SU-DHL-6 (cell line): ENCODE measurements at regions not wholly inside any gene's neighbourhood (a gene's known extent, or its start where the extent isn't known, plus 50 kb on each side); places are given as distances from the start of the nearest gene placed in this dataset.

Experiments used
- H2AFZ ChIP-seq: fragments of 200-600 bp; sonication (generic); 2 replicates; pipeline ENCODE4 v1.6.1; 2014; ENCODE audit warnings: low read depth, mild to moderate bottlenecking, moderate library complexity, mixed read lengths, antibody characterized with exemption, low read length; ENCODE audit not compliant: severe bottlenecking
- H3F3A ChIP-seq: fragments of 200-600 bp; shearing (Covaris generic); 2 replicates; pipeline ENCODE4 v1.6.0; 2016; ENCODE audit warnings: antibody characterized with exemption, mild to moderate bottlenecking; ENCODE audit not compliant: insufficient read depth
- H3K27ac ChIP-seq: fragments of 200-600 bp; sonication (generic); 2 replicates; pipeline ENCODE4 v1.5.1; 2016; ENCODE audit warnings: low read depth, mild to moderate bottlenecking, low read length, moderate library complexity, mixed read lengths
- H3K27me3 ChIP-seq: fragments of 200-600 bp; sonication (generic), shearing (Covaris generic); 2 replicates; pipeline ENCODE4 v1.6.0; 2014; ENCODE audit warnings: mild to moderate bottlenecking, low read length
- H3K36me3 ChIP-seq: fragments of 200-600 bp; sonication (generic); 2 replicates; pipeline ENCODE4 v1.6.1; 2014; ENCODE audit warnings: mild to moderate bottlenecking, low read length, mixed read lengths
- H3K4me2 ChIP-seq: fragments of 300-600, 200-600 bp; shearing (Covaris generic), sonication (generic); 2 replicates; pipeline ENCODE4 v1.6.0; 2014; ENCODE audit warnings: low read length, low read depth, mild to moderate bottlenecking; ENCODE audit not compliant: poor library complexity, severe bottlenecking
- H3K4me3 ChIP-seq: fragments of 200-600 bp; sonication (generic); 2 replicates; pipeline ENCODE4 v1.5.1; 2014; ENCODE audit warnings: antibody characterized with exemption, low read length, mild to moderate bottlenecking, mixed read lengths; ENCODE audit not compliant: insufficient read depth, poor library complexity, severe bottlenecking
- H3K79me2 ChIP-seq: fragments of 200-600 bp; sonication (generic); 2 replicates; pipeline ENCODE4 v1.6.1; 2014; ENCODE audit warnings: mild to moderate bottlenecking, low read length, moderate library complexity; ENCODE audit not compliant: insufficient read depth
- H3K9ac ChIP-seq: fragments of 200-600 bp; sonication (generic); 2 replicates; pipeline ENCODE4 v1.7.0; 2014; ENCODE audit warnings: mild to moderate bottlenecking, low read length
- H3K9me2 ChIP-seq: fragments of 200-600 bp; sonication (generic); replicated peaks from 2 replicates; pipeline ENCODE4 v1.6.1; 2014; ENCODE audit warnings: low read length; ENCODE audit not compliant: insufficient read depth
- H3K9me3 ChIP-seq: fragments of 200-600 bp; sonication (generic); 2 replicates; pipeline ENCODE4 v1.6.1; 2014; ENCODE audit warnings: low read length, mixed read lengths; ENCODE audit not compliant: insufficient read depth
- H4K20me1 ChIP-seq: fragments of 200-600 bp; sonication (generic); 2 replicates; pipeline ENCODE4 v1.6.1; 2014; ENCODE audit warnings: low read depth, mild to moderate bottlenecking, antibody characterized with exemption, low read length, moderate library complexity, mixed read lengths
- CTCF ChIP-seq: fragments of 200-600 bp; sonication (generic); IDR thresholded peaks from one replicate; pipeline ENCODE4 v1.5.1; 2017; ENCODE audit warnings: antibody characterized with exemption, mild to moderate bottlenecking, low read length, moderate library complexity; ENCODE audit not compliant: insufficient read depth, poor library complexity, severe bottlenecking
- EZH2phosphoT487 ChIP-seq: fragments of 200-600 bp; sonication (generic), shearing (Covaris generic); conservative IDR thresholded peaks from 2 replicates; pipeline ENCODE4 v1.6.1; 2018; ENCODE audit warnings: mild to moderate bottlenecking, antibody characterized with exemption, low read length, moderate library complexity, mixed read lengths

- TF ChIP-seq EZH2phosphoT487 (no peak), CTCF (no peak)
- Histone ChIP-seq H2AFZ (no peak overlapping the region), H3K27ac (no peak overlapping the region)
These were observed 540.6 kb downstream of the RIT2 start for GRCh38 chr18:42574871-42575270.

GRCh38 chr18:42576124-42576523 is 539.4 kb downstream of the RIT2 start:
- Histone ChIP-seq H3K9ac (no peak overlapping the region), H3K27me3 (no peaks in the 10 kb centered on the region), H3K27ac (no peak overlapping the region), H3K79me2 (no peaks in the 10 kb centered on the region), H3K4me2 (no peak overlapping the region), H3K4me3 (no peak overlapping the region), H3F3A (no peaks in the 10 kb centered on the region), H2AFZ (no peak overlapping the region), H3K9me2 (no peaks in the 10 kb centered on the region), H3K9me3 (no peaks in the 10 kb centered on the region), H4K20me1 (no peaks in the 10 kb centered on the region), H3K36me3 (no peaks in the 10 kb centered on the region)
- TF ChIP-seq EZH2phosphoT487 (no peak), CTCF (no peak)

More at GRCh38 chr18:42574871-42575270, 540.6 kb downstream of the RIT2 start:
- Histone ChIP-seq H3K4me2 (no peak overlapping the region), H3K9me3 (no peaks in the 10 kb centered on the region), H3K79me2 (no peaks in the 10 kb centered on the region), H3K9ac (no peak overlapping the region), H3K27me3 (no peaks in the 10 kb centered on the region), H3K4me3 (no peak overlapping the region), H4K20me1 (no peaks in the 10 kb centered on the region), H3K9me2 (no peaks in the 10 kb centered on the region), H3F3A (no peaks in the 10 kb centered on the region), H3K36me3 (no peaks in the 10 kb centered on the region)

GRCh38 chr18:42578792-42579191 is 536.7 kb downstream of the RIT2 start:
- Histone ChIP-seq H3K79me2 (no peaks in the 10 kb centered on the region), H3K9me3 (no peaks in the 10 kb centered on the region), H3K36me3 (no peaks in the 10 kb centered on the region), H2AFZ (no peak overlapping the region), H3K4me2 (no peak overlapping the region), H4K20me1 (no peaks in the 10 kb centered on the region), H3K9me2 (no peaks in the 10 kb centered on the region), H3K27ac (no peak overlapping the region), H3K4me3 (no peak overlapping the region), H3F3A (no peaks in the 10 kb centered on the region), H3K27me3 (no peaks in the 10 kb centered on the region), H3K9ac (no peak overlapping the region)
- TF ChIP-seq CTCF (no peak), EZH2phosphoT487 (no peak)
